HG02759 (cell line): ENCODE measurements at regions not wholly inside any gene's neighbourhood (a gene's known extent, or its start where the extent isn't known, plus 50 kb on each side); places are given as distances from the start of the nearest gene placed in this dataset.

Source experiments
- ATAC-seq: cut with Tn5 transposase; IDR thresholded peaks from one replicate; pipeline ENCODE4 v1.9.1; 2021; ENCODE audit warnings: mild to moderate bottlenecking, moderate library complexity; ENCODE audit not compliant: unreplicated experiment

DNA sequence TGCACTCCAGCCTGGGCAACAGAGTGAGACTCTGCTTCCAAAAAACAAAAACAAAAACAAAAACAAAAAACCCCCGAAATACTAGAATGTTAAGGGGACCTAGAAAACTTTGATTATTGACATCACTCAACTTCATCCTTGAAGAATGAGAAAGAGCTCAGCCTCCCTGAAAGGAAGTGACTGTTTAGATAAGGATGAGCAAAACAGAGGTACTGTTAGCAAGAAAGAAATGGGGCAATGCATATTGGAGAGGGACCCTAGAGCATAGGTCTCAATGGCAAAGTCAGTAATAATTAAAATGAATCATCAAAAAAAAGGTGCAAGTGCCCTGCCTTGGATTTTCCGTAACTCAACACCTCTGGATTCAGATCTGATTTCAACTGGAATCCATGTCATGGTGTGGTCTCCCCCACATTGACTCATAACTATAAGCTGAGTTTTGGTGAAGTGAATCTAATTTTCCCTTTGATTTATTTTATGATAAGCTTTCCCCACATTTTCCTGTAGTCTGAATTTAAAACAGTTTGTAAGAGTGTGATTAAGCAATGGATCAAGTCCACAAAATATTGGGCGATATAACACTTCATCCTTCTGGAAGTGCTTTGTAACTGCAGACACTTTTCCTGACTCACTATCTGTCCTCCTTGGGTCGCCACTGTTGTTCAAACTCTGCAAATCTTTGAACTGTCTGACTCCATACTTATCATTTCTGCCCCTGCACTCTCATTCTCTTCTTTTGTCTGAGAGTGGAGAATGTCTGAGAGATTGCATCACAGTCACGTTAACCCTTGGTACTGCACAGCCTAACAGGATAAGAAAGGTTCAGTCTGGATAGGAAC lies 224.8 kb upstream of the LYZL1 start:
- ATAC-seq, result no peak

DNA sequence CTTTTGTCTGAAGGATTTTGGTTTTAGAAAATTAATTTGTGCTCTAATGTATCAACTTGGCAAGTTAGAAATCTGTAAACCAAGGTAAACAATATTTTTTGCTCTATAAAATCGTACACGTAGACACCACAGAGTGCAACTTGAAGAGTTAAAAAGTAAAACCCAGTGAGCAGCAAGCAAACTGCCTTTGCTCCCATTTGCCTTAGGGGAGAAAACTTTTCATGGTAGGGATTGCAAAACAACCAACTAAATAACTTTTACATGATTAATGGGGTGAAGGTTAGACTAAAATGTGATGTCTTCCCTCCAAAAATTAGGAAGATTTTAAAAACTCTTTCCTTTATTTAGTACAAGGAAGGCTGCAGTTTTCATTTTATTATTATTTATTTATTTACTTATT lies 224.2 kb upstream of the LYZL1 start:
- ATAC-seq, result no peak

DNA sequence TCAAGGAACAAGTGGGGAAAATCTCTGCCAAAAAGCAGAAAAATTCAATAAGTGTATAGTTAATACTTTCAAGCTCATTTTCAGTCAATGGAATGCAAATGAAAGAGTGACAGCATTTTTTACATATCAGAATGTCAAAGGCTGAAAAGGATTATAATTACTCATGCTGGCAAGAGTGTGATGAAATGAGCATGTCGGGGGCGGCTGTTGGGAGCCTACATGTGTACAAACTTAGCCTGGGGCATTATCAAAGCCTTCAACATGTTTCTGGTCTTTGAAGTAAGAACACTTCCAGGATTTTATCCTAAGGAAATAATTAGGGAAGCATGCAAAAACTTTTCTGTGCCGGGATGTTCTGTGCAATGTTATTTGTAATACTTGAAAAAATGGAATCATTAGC lies 221.7 kb upstream of the LYZL1 start:
- ATAC-seq, result no peak

DNA sequence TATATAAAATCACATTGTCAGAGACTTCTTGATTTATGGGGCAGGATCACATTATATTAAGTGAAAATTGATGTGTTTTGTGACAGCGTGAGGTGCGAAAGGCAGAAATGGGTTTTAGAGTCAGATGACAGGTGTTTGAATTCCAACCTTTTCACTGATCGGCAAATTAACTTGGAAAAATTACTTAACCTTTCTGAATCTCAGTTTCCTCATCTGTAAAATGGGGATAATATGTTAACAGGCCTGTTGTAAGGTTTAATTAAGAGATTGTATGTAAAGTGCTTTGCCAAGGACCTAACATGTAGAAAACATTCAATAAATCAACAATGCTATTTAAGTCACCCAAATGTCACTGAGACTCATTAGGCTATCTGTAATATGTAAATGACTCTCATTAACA lies 221.2 kb upstream of the LYZL1 start:
- ATAC-seq, result no peak

DNA sequence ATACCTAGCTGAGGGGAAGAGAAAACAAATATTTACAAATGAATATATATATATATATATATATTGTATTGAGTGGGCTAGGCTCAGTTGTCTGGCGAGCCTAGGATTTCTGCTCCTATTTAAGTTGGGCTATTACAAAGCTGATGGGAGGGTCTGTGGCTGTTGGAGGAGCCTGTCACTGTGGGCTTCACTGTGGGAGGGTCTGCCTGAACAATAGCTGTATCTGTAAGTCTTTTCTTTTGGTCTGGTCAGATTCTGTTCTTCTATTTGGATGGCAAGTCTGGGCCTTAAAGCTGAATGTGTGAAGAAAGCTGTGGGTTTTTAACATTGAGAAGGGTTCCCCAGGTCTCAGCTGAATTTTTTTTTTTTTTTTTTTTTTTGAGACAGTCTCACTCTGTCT lies 220.6 kb upstream of the LYZL1 start:
- no peak for ATAC-seq

DNA sequence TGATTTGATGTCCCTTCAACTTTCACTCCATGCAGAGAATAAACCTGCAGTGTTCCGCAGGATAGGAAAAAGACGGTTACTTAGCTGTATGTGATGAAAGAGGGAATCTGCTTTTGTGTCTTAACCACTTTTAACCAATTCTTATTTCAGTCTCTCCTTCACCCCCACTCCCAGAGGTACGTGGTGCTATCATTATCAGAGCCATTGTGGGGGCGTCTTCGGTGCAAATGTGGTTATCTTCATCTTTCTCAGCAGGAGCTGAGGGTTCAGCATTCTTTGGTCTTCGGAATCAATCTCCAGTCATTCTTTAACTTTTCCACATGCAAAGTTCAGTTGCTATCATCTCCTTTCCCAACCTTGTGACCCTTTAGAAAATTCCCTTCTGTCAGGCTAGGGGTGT lies 219.9 kb upstream of the LYZL1 start:
- no peak for ATAC-seq

DNA sequence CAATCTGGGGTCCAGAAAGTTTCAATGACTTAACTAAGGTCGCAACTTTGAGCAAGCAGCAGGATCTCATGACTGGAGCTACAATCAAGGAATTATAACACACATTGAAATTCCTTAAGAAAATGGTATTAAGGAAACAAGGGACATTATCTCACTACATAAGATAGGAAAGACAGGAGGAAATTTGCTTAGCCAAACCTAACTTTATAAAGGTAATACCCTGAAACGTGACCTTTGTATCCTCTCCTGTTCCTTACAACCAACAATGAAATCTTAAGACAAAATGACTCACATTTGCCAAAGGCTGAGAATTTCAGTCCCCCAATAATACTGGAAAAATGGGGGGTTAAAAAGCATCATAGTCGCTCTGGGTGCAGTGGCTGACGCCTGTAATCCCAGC lies 218.9 kb upstream of the LYZL1 start:
- no peak for ATAC-seq

DNA sequence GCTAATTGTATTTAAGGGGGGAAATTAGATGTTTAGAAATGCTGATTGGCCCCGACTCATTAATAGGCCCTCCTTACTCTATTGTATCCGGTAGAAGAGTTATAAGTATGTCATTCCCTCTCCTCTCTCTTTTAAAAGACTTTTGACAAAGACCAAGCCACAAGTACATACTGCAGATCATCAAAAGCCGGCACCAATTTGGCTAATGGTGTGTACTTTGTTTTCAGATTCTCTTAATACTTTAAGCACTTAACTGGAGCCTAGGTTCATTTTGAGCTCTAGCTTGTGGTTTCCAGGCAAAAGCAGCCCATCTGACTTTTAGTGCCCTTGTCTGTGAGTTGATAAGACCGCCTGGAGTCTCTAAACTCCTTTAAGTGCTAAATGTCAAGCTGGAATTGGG lies 210.0 kb upstream of the LYZL1 start:
- no peak for ATAC-seq

DNA sequence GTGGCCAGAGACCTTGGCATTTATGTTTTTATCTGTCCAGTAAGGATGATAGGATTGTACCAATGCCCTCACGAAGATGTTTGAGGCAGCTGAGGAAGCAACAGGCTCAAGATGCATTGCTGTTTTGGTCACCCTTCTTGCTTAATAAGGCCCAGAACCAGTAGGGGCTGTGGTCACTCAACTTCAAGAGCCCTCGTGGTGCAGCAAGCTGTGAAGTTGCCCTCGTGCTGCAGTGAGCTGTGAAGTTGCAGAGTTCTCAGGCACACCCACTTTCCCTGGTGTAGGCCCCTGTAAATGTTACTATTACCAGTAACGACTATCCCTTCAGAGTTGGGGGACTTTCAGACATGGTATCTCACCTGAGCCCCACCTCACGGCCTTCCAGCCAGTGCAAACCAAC lies 207.6 kb upstream of the LYZL1 start:
- no peak for ATAC-seq

DNA sequence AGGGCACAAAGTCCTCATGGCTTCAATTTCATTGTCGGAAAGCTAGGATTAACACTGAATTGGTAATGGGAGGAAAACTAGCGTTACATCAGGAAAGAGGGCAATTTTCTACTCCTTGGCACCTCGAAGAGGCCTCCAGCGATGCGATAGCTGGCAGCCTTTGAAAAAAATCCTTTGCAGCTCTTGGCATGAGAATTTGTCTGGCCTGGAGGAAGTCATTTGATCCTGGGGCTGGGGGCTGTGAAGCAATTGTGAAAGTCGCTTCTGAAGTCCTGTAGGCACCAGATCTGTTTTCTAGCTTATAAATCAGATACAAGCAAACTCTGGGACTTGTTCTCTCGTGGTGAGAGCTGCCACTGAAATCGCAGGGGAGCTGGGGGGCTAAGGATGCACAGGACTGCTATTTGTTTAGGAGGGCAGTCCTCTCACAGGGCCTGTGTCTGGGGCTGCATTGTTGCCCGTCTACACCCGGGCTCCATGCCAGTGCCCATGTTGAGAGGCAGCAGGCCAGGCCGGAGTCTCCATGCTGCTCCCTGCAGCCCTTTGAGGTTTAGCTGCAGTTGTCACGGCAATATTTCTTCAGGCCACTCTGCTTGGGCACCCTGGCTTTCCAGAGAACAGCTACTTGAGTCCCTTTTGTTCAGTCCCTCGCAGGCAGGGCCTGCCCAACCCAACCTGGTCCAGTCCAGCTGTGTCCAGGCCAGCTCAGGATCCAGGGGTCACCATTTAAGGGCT lies 206.8 kb upstream of the LYZL1 start:
- no peak for ATAC-seq

DNA sequence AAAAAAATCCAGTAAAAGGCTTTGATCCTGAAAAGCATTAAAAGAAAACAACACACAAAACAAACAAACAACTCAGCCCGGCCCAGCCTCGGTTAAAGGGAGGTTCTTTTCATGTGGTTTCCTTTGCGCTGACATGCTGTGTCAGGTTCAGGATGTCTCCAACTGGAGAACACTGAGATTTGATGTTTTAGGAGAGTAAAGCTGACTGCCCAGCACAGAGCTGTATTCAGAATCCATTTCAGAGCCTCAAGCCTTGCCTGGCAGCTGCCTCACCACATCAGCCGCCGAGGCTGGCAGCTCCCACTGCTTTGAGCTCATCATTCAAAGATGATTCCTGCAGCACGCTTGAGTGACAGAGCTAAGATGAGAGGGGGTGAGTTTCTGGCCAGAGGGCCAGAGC lies 205.8 kb upstream of the LYZL1 start:
- ATAC-seq, result no peak

DNA sequence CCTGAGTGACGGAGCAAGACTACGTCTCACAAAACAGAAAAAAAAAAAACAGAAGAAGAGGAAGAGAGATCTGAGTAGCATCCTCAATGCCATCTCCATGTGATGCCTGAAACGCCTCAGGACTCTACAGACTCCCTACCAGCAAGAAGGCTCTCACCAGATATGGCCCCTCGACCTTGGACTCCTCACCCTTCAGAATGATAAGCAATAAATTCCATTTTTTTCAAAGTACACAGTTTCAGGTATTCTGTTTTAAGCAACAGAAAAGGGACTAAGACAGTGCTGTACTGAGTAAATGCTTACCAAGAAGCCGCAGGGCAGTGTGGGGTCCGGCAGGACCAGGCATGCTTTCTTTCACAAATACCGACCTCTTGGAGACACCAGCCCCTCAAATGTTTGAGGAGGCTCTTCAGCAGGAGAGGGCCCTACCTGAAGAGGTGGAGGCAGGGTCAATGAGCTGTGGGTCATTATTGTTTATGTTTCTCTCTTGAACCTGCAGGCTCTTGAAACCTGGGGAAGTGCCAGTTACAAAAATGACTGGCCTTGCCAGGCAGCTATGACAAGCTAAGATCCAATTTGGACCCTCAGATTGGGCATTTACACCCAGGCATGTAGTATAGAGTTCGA lies 204.1 kb upstream of the LYZL1 start:
- no peak for ATAC-seq

DNA sequence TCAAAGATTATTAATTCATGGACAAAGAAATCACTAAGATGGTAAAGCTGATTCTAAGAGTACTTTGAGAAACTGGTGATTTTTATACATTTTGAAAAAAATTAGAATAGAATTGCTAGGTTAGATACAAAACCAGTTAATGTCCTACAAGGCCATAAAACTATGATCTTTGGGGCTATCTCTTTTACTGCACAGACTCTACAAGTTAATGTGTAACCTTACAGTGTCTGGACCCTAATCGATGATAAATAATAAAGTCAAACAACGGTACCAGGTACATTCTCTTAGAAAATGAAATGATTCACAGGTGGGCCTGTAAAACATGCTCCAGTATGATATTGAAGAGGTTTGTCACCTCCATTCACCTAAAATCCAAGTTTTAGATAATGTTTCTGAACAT lies 199.8 kb upstream of the LYZL1 start:
- ATAC-seq, result no peak

DNA sequence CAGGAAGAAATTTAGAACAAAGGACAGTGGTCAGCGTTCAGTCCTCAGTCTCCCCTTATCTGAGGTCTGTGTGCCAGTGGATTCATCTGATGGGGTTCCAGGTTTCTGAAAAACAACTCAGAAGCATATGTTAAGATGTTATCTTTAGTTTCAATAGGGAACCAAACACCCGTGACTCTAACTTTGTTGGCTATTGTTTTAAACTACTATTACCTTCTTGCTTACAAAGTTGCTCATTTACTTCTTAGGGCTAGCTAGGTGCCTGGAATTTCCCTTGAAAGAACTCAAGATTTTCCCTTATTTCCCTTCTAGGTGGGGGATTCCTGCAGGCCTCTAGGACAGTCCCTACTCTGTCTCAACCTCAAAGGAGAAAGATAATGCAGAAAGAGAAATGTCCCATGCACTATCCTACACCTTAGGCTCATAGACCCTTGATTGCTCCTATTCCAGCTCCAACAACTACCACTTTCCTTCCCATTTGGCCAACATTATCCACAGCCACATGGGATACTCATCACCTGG lies 192.5 kb upstream of the LYZL1 start:
- ATAC-seq, result no peak

DNA sequence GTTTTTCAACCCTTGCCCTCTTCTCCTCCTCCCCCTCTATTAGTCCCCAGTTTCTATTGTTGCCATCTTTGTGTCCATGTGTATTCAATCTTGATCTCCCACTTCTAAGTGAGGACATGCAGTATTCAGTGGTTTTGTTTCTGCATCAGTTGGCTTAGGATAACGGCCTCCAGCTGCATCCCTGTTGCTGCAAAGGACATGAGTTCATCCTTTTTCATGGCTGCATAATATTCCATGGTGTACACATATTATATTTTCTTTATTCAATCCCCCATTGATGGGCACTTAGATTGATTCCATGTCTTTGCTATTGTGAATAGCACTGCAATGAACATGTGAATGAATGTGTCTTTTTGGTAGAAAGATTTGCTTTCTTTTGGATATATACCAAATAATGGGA lies 190.4 kb upstream of the LYZL1 start:
- ATAC-seq, result no peak

DNA sequence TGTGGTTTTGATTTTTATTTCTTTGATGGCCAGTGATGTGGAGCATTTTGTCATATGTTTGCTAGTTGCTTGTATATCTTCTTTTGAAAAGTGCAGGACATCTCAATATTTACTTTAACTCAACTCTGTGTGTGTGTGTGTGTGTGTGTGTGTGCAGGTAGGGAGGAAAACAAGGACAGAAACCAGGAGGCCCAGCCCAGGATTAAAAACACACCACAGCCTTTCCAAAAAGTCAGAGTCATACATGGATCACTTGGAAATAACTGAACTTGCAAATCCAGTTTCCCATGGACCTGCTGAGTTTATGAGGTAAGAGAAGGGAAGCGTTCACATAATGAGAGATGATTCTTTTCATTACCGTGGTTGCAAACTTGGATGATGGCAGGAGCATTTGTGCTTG lies 189.9 kb upstream of the LYZL1 start:
- no peak for ATAC-seq

DNA sequence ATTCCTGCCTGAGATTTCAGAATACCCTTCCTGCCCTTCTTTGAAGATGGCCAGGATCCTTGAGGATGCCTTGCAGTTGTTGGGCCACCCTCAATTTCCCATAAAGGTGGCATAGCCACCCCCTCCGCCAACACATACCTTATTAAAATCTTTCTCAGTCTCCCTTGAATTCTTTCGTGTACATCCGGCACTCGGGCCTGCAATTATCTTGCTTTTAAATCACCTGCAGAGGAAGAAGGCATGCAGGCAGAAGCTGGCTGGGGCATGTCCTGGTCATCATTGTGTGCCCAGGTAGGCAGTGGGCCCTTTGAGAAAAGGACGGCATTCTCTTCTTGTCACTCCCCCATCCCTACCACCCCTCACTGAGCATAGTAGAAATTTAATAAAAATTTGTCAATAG lies 189.5 kb upstream of the LYZL1 start:
- ATAC-seq, result no peak

DNA sequence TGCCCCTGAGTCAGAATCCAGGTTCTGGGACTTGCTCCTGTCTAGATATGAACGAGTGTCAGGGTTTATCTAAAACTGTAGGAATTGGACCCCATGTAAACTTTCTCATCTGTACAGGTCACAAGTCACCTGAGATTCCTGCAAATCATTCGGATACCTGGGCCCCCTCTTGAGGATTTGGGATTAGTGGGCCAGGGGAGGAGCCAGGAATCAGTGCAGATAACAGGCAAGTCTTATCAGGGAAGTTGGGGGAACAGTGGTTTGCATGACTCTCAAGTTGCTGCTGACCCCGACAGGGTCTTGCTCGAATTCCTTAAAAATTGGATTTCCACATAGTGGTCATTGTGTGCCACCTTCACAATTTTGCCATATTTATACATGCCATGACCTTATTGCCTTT lies 188.4 kb upstream of the LYZL1 start:
- no peak for ATAC-seq

DNA sequence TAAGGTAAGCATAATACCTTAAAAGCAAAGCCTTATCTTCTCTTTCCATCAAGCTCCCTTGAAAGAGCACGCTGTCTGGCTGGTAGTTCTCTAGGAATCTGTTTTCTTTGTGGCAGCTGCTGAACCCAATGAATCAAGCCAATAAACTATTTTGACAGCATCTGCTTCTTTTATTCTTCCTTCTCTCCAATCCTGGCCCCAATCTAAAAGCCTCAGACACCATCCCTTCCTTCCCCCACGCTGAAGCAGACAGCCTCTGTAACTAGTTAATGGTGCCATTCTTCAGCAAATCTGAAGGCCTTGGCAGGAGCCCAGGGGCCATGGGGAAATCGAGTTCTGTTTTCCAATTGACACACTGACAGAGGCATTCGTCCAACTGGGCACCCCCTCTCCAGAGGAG lies 186.6 kb upstream of the LYZL1 start:
- no peak for ATAC-seq

DNA sequence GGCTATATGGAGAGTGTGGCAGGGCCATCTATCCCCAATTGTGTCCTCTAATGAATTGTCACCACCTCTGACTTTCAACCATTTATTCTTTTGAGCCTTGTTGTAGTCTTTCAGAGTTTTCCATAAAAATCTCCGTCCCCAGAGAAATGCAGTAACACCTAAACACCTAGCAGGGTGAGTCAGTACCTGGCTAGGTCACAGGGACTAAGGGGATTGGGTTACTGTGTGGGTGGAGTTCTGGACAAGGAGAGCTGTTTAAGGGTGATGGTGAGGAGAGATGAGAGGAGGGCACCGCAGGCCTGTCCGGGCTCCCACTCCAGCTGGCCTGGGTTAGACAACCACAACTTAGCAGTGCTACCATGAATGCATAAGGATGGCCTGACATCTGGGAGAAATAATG lies 186.2 kb upstream of the LYZL1 start:
- no peak for ATAC-seq

DNA sequence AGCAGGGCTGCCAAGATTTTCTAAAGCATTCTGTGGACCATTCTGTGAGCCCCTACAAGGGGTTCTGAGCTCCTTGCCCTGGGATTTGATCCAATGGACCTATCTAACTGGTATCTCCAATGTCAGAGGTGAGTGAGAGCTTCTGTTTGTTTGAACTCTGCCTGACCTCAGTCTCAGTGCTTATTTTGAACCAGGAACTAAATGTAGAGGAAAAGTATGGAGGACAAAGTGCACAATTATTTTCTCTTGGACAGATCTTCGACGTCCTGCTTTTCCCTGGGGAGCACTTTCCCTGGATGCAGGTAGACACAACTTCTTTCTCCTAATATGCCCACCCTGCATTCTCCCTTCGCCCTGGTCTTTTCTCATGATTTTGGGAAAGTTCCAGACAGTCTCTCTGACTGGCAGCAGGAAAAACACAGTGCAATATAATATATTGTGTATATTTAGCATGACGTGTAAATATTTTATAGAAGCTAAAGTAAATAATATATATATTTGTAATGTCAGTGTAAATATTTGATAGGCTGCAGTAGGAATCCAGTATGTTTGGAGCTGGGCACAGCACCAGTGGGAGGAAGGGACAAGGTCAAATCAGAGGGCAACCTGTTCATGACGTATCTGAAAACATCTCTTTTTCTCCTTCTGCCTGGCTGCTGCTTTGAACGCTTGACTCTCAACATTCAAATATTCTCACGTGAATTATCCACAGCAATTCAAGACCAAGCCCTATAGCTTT lies 184.0 kb upstream of the LYZL1 start:
- ATAC-seq, result no peak
